Neural crest cell (in vitro differentiated cells): ENCODE measurements at regions not wholly inside any gene's neighbourhood (a gene's known extent, or its start where the extent isn't known, plus 50 kb on each side); places are given as distances from the start of the nearest gene placed in this dataset.

Source experiments
- DNase-seq: peaks from one replicate; pipeline ENCODE4 v3.0.0; 2021; ENCODE audit warnings: low read depth, mixed read lengths, low spot score
- H3K27ac Mint-ChIP-seq: one replicate; pipeline ENCODE4 v1.8.0; 2021; ENCODE audit warnings: mild to moderate bottlenecking, mixed read lengths; ENCODE audit not compliant: unreplicated experiment
- H3K27me3 Mint-ChIP-seq: 2 replicates; pipeline ENCODE4 v1.8.0; 2021; ENCODE audit warnings: low read depth, mild to moderate bottlenecking, mixed read lengths
- H3K36me3 Mint-ChIP-seq: 2 replicates; pipeline ENCODE4 v1.8.0; 2021; ENCODE audit warnings: low read depth, mild to moderate bottlenecking, mixed read lengths
- H3K4me1 Mint-ChIP-seq: 2 replicates; pipeline ENCODE4 v1.8.0; 2021; ENCODE audit warnings: mixed read lengths
- H3K4me3 Mint-ChIP-seq: one replicate; pipeline ENCODE4 v1.8.0; 2021; ENCODE audit warnings: mild to moderate bottlenecking, mixed read lengths
- H3K9me3 Mint-ChIP-seq: 2 replicates; pipeline ENCODE4 v1.8.0; 2021; ENCODE audit warnings: mixed read lengths
- CTCF ChIP-seq: fragments of 200-600 bp; sonication (generic); conservative IDR thresholded peaks from 2 replicates; pipeline ENCODE4 v1.5.0; 2021; ENCODE audit warnings: antibody characterized with exemption, mild to moderate bottlenecking

GRCh38 chr1:22228074-22228473, 85.2 kb upstream of the WNT4 start:
- Mint-ChIP-seq H3K36me3 (no peaks in the 10 kb centered on the region), H3K27me3 (peaks cover 21% of the 10 kb centered on the region), H3K4me1 (peaks cover 14% of the 10 kb centered on the region), H3K9me3 (no peaks in the 10 kb centered on the region), H3K4me3 (no peak overlapping the region), H3K27ac (no peak overlapping the region)
- DNase-seq: no peak
- TF ChIP-seq CTCF: no peak

GRCh38 chr1:22228505-22228911, 85.6 kb upstream of the WNT4 start:
- DNase-seq: no peak
- no peaks in the 10 kb centered on the region for H3K36me3 Mint-ChIP-seq
- H3K4me1 Mint-ChIP-seq: peaks cover 14% of the 10 kb centered on the region
- no peak for TF ChIP-seq CTCF
- no peak overlapping the region for H3K4me3 Mint-ChIP-seq
- H3K27ac Mint-ChIP-seq: no peak overlapping the region
- no peaks in the 10 kb centered on the region for H3K9me3 Mint-ChIP-seq
- peaks cover 19% of the 10 kb centered on the region for H3K27me3 Mint-ChIP-seq

GRCh38 chr1:22229379-22229778, 86.5 kb upstream of the WNT4 start:
- no peak for TF ChIP-seq CTCF
- H3K4me3 Mint-ChIP-seq: no peak overlapping the region
- H3K4me1 Mint-ChIP-seq: peaks cover 14% of the 10 kb centered on the region
- no peaks in the 10 kb centered on the region for H3K9me3 Mint-ChIP-seq
- peaks cover 21% of the 10 kb centered on the region for H3K27me3 Mint-ChIP-seq
- H3K36me3 Mint-ChIP-seq: no peaks in the 10 kb centered on the region
- H3K27ac Mint-ChIP-seq: no peak overlapping the region
- no peak for DNase-seq

- Mint-ChIP-seq H3K9me3 (no peaks in the 10 kb centered on the region), H3K36me3 (no peaks in the 10 kb centered on the region), H3K4me3 (no peak overlapping the region), H3K4me1 (peaks cover 8% of the 10 kb centered on the region), H3K27me3 (peaks cover 24% of the 10 kb centered on the region), H3K27ac (peak overlapping the region; percentile 88)
- no peak for DNase-seq
- no peak for TF ChIP-seq CTCF
These were observed 88.2 kb upstream of the WNT4 start for GRCh38 chr1:22231068-22231593.

- no peak for TF ChIP-seq CTCF
- Mint-ChIP-seq H3K36me3 (no peaks in the 10 kb centered on the region), H3K27ac (no peak overlapping the region), H3K27me3 (peaks cover 21% of the 10 kb centered on the region), H3K9me3 (no peaks in the 10 kb centered on the region), H3K4me3 (no peak overlapping the region), H3K4me1 (peaks cover 5% of the 10 kb centered on the region)
- DNase-seq: no peak
These were observed 89.2 kb upstream of the WNT4 start for GRCh38 chr1:22231995-22232690.
